Brain microvascular endothelial cell (primary cell): ENCODE measurements at regions not wholly inside any gene's neighbourhood (a gene's known extent, or its start where the extent isn't known, plus 50 kb on each side); places are given as distances from the start of the nearest gene placed in this dataset.

Source experiments
- DNase-seq: peaks from one replicate; pipeline ENCODE4 v3.0.0-alpha.2; 2020
- H3K27ac ChIP-seq: fragments of 250-450 bp; sonication (Bioruptor Pico); 2 replicates; pipeline ENCODE4 v1.5.1; 2020; ENCODE audit warnings: mild to moderate bottlenecking, moderate library complexity
- H3K27me3 ChIP-seq: fragments of 250-450 bp; sonication (Bioruptor Pico); replicated peaks from 2 replicates; pipeline ENCODE4 v1.5.1; 2020; ENCODE audit warnings: mild to moderate bottlenecking
- H3K36me3 ChIP-seq: fragments of 250-450 bp; sonication (Bioruptor Pico); replicated peaks from 2 replicates; pipeline ENCODE4 v1.5.1; 2020; ENCODE audit warnings: mild to moderate bottlenecking
- H3K4me3 ChIP-seq: 2 replicates; pipeline ENCODE4 v1.5.1; 2011; ENCODE audit warnings: low read depth, mild to moderate bottlenecking, control low read depth, low read length, moderate library complexity
- in situ Hi-C: cut with HindIII; loops from 2 replicates; pipeline ENCODE4 v1.10.0; 2017; ENCODE audit warnings: low sequenced_read_pairs, low pct_ligation_motif_present
- TF ChIP-seq, protein P1 (sequence below): IDR thresholded peaks from 2 replicates; pipeline ENCODE4 v1.5.1; 2011; ENCODE audit warnings: low read depth, mild to moderate bottlenecking, moderate library complexity, low read length, control low read depth, inconsistent platforms; ENCODE audit errors: missing control alignments

DNA sequence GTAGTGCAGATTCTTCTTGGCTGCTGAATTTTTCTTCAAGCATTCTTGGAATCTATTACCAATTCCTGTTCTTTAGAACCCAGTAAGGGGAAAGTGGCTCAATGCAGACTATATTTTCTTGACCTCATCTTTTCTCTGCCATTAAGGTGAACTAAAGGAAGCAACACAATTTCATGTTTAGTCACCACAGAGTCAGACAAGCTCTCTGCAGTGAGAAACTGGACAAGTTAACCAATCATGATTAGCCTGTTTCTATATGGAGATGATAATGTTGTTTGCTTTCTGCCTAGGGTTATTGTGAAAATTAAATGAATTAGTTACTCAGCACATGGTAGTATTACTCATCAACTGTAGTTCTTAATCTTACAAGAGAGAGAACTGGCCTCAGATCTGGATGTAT, 1075.1 kb downstream of the AGBL1 start:
- TF ChIP-seq, protein P1, sequence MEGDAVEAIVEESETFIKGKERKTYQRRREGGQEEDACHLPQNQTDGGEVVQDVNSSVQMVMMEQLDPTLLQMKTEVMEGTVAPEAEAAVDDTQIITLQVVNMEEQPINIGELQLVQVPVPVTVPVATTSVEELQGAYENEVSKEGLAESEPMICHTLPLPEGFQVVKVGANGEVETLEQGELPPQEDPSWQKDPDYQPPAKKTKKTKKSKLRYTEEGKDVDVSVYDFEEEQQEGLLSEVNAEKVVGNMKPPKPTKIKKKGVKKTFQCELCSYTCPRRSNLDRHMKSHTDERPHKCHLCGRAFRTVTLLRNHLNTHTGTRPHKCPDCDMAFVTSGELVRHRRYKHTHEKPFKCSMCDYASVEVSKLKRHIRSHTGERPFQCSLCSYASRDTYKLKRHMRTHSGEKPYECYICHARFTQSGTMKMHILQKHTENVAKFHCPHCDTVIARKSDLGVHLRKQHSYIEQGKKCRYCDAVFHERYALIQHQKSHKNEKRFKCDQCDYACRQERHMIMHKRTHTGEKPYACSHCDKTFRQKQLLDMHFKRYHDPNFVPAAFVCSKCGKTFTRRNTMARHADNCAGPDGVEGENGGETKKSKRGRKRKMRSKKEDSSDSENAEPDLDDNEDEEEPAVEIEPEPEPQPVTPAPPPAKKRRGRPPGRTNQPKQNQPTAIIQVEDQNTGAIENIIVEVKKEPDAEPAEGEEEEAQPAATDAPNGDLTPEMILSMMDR, result no peak
- H3K4me3 ChIP-seq, result no peak overlapping the region
- in situ Hi-C loops, result no loop called here

DNA sequence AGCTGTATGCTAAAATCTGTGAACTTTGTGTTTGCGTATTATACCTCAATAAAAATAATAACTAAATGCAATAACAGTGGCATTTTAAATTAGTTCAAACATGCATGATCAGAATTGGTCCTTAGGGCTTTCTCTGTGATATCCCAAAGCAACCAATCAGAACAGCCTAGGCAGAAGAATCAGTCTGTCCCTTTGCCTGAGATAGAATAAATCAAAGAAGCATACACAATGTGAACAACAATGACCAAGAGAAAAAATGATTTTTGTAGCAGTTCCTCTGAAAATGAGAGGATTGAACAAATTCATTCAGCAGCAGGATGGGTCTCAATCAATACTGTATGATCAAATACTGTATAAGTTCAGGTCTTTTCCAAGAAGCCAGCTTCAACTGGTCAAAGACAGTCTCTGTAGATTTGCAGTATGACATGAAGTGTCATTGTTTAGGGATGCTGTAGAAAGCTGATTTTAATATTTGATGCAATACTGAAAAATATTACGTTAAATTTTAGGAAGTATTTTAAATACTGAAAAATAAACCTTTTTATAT, 1071.6 kb downstream of the AGBL1 start:
- Histone ChIP-seq H3K27ac (no peak overlapping the region), H3K4me3 (no peak overlapping the region), H3K27me3 (no peaks in the 10 kb centered on the region), H3K36me3 (no peaks in the 10 kb centered on the region)
- no peak for DNase-seq
- in situ Hi-C loops, result no loop called here
- TF ChIP-seq, protein P1, result no peak

More for the DNA sequence above, 1075.1 kb downstream of the AGBL1 start:
- no peak overlapping the region for H3K27ac ChIP-seq
- no peaks in the 10 kb centered on the region for H3K36me3 ChIP-seq
- DNase-seq, result no peak
- H3K27me3 ChIP-seq, result no peaks in the 10 kb centered on the region

DNA sequence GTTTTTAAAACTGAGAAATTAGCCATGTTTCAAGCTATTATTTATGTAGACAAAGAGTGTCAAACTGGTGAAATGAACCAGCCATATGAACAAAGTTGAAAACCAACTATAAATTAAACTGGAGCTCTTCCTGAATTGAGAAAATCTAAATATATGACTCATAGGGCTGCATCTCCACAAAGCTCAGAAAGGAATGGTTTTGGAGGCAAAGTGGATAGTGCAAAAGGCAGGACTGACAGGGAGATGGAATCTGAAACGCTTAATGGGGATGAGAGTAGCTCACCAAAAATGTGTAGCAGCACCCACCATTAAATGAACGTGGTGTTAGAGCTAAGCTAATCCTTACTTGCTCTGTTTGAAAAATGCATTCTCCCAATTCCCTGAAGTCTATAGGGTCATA, 1066.0 kb downstream of the AGBL1 start:
- no peak for DNase-seq
- in situ Hi-C loops, result no loop called here
- H3K36me3 ChIP-seq, result no peaks in the 10 kb centered on the region
- H3K27me3 ChIP-seq, result no peaks in the 10 kb centered on the region
- no peak overlapping the region for H3K27ac ChIP-seq
- TF ChIP-seq, protein P1, result no peak
- H3K4me3 ChIP-seq, result no peak overlapping the region

- Histone ChIP-seq H3K4me3 (no peak overlapping the region), H3K27ac (no peak overlapping the region), H3K36me3 (no peaks in the 10 kb centered on the region), H3K27me3 (no peaks in the 10 kb centered on the region)
- TF ChIP-seq, protein P1, result no peak
- DNase-seq, result no peak
- in situ Hi-C loops, result no loop called here
Observed at GRCh38 chr15:87144775-87145174, 1065.1 kb downstream of the AGBL1 start.

DNA sequence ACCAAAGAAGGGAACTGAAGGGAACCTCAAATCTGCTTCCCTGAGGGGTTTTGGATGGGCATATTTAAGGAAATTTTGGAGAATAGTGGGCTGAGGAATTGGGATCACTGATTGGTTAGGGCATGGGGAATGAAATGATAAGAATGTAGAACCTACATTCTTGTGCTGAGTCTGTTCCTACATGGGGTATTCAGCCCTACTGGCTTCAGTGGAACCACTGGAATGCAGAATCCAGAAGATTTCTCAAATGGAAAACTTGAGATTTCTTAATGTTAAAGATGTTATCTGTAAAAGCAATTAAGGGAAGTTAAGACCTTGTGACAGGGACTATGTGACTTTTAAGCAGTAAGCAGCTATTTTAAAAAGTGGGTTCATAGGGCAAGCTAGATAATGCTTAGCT, 1062.4 kb downstream of the AGBL1 start:
- Histone ChIP-seq H3K4me3 (no peak overlapping the region), H3K36me3 (no peaks in the 10 kb centered on the region), H3K27ac (no peak overlapping the region), H3K27me3 (no peaks in the 10 kb centered on the region)
- TF ChIP-seq, protein P1, result no peak
- DNase-seq, result no peak
- in situ Hi-C loops, result no loop called here

DNA sequence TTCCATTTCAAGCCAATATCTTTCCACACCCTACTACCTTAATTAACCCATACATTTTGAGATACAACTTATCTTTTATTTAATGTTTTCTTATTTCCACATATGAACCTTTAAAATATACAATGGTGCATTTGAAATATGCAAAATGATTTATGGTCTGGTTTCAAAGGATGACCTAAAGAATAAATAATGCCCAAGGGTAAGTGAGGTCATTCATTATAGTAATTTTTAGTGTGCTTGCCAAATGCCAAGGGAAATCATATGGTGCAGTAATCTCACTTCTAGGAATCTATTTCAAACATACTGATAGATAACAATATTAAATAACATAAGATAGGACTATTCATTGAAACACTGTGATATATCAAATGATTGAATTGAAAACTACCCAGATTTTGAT, 1055.4 kb downstream of the AGBL1 start:
- H3K27me3 ChIP-seq, result no peaks in the 10 kb centered on the region
- TF ChIP-seq, protein P1, result no peak
- H3K27ac ChIP-seq, result no peak overlapping the region
- no peak for DNase-seq
- no peak overlapping the region for H3K4me3 ChIP-seq
- in situ Hi-C loops, result no loop called here
- H3K36me3 ChIP-seq, result no peaks in the 10 kb centered on the region
